Aorta (tissue), 5 donors: ENCODE measurements at regions not wholly inside any gene's neighbourhood (a gene's known extent, or its start where the extent isn't known, plus 50 kb on each side); places are given as distances from the start of the nearest gene placed in this dataset.
A peak's percentile ranks its signal among the peaks of the same experiment; 100 is the strongest.

Source experiments
- ATAC-seq: fragments of 200-7000 bp; cut with Tn5 transposase; one replicate; pipeline ENCODE4 v1.9.1; 2022; ENCODE audit warnings: moderate library complexity; ENCODE audit not compliant: low FRiP score
- DNase-seq, 2 donors: peaks; one replicate each; pipeline ENCODE4 v3.0.0-alpha.2; 2020
- H3K27ac ChIP-seq, 2 donors: one replicate each; pipeline ENCODE4 v1.5.1; 2013; ENCODE audit warnings: low read length in 2 of 2, mild to moderate bottlenecking in 2 of 2, moderate library complexity in 2 of 2, control low read depth in 1 of 2, inconsistent platforms in 1 of 2, low read depth in 1 of 2
- H3K27me3 ChIP-seq, 2 donors: one replicate each; pipeline ENCODE4 v1.6.1; 2013; ENCODE audit warnings: control low read depth in 1 of 2, low read length in 1 of 2, mild to moderate bottlenecking in 1 of 2, moderate library complexity in 1 of 2; ENCODE audit not compliant: insufficient read depth in 2 of 2, control insufficient read depth in 1 of 2
- H3K36me3 ChIP-seq, 2 donors: one replicate each; pipeline ENCODE4 v1.6.1; 2013; ENCODE audit warnings: control low read depth in 1 of 2, low read length in 1 of 2, mild to moderate bottlenecking in 1 of 2; ENCODE audit not compliant: insufficient read depth in 2 of 2, control insufficient read depth in 1 of 2
- H3K4me1 ChIP-seq, 2 donors: one replicate each; pipeline ENCODE4 v1.6.1; 2013; ENCODE audit warnings: low read length in 2 of 2, control low read depth in 1 of 2, mild to moderate bottlenecking in 1 of 2, moderate library complexity in 1 of 2; ENCODE audit not compliant: insufficient read depth in 2 of 2, control insufficient read depth in 1 of 2
- H3K4me3 ChIP-seq, 2 donors: one replicate each; pipeline ENCODE4 v1.5.1; 2013; ENCODE audit warnings: low read length in 2 of 2, control low read depth in 1 of 2, mild to moderate bottlenecking in 1 of 2
- H3K9me3 ChIP-seq: one replicate; pipeline ENCODE4 v1.6.1; 2013; ENCODE audit warnings: mild to moderate bottlenecking, low read length; ENCODE audit not compliant: control insufficient read depth
- WGBS, 2 donors: extraction: QIAGEN DNeasy Blood & Tissue Kit; methylation state at CpG; one replicate each; pipeline ENCODE4 v1.1.7; 2013; 5-methylcytosine and 5-hydroxymethylcytosine counted together
- intact Hi-C, 2 donors: fragments of 100-400 bp; cut with DNase I; formaldehyde crosslinking; loops; one replicate each; pipeline versions ENCODE4 v1.14.2 to v1.15.0; 2022
- donor health status: healthy with polysubstance abuse.
- donor health status: Bipolar disorder and iron deficiency.
- donor health status: DM: no; HTN: no; CAD: no.
- donor health status: DM: no; HTN: no; CAD: no.
- donor health status: DM: yes; HTN: yes; CAD: no.

DNA sequence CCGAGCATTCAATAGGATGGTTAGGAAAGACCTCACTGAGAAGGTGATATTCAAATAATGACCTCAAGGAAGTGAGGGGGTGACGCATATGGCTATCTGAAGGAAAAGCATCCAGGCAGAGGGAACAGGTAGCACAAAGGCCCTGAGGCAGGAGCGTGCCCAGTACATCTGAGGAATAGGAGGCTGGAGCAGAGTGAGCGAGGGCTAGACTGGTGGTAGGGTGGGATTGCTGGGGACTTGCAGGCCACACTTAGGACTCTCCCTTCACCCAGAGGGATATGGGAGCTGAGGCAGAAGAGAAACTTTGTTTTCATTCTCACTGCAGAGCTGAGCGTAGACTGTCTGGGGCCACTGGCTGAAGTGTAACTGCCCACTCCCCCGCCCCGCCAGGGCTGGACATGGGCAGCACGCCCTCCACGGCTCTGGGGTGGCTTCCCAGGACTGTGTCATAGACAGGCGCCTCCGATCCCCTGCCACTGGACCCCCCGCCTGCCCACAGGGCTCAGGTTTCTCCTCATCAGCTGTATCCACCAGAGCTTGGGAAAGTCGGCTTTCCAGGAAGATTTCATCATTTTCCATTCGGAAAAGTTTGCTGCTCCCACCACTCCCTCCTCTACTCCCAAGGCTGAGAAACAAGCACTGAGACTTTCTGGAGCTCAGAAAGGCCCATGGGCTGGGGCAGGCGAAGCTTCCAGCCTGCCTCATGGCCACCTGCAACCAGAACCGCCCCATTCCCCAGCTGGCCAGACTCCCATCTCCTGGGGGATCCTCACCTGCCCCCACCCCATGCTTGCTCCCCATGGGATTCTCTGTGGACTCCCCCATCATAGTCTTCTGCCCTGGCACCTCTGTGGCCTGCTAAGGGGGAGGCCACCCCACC lies 142.6 kb downstream of the MRPL14 start:
- no peaks in the 10 kb centered on the region for H3K27me3 ChIP-seq
- H3K27ac ChIP-seq, result no peak overlapping the region
- peak; percentile 63 for ATAC-seq
- H3K36me3 ChIP-seq, result no peaks in the 10 kb centered on the region
- 94% methylated on average over 16 of the region's 16 CpGs for WGBS, 2 donors
- intact Hi-C loops, result no loop called here
- no peak overlapping the region for H3K4me3 ChIP-seq
- peak; percentile 72 to 80 for DNase-seq
- H3K4me1 ChIP-seq, result no peaks in the 10 kb centered on the region
- no peaks in the 10 kb centered on the region for H3K9me3 ChIP-seq

DNA sequence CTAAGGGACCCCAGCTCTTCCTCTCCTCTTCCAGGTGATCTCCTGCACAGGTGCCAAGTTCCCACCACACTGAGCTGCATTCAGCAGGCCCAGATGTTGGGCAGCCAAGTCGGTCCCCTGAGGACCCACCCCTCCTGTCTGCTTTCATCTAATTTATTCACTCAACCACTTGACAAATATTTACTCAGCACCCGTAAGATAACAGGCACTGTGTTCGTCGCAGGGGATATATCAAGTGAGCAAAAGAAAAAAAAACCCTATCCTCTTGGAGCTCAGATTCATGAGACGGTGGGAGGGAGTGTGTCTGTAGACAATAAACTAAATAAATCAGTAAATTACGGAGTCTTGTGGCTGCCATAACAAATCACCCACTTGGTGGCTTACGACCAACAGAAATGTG lies 143.6 kb downstream of the MRPL14 start:
- Histone ChIP-seq H3K4me1 (no peaks in the 10 kb centered on the region), H3K27me3 (no peaks in the 10 kb centered on the region), H3K27ac (no peak overlapping the region), H3K36me3 (no peaks in the 10 kb centered on the region), H3K9me3 (no peaks in the 10 kb centered on the region), H3K4me3 (no peak overlapping the region)
- intact Hi-C loops, result no loop called here
- WGBS, 2 donors, result 76 to 89% methylated on average over 7 of the region's 7 CpGs
- ATAC-seq, result no peak
- no peak for DNase-seq

DNA sequence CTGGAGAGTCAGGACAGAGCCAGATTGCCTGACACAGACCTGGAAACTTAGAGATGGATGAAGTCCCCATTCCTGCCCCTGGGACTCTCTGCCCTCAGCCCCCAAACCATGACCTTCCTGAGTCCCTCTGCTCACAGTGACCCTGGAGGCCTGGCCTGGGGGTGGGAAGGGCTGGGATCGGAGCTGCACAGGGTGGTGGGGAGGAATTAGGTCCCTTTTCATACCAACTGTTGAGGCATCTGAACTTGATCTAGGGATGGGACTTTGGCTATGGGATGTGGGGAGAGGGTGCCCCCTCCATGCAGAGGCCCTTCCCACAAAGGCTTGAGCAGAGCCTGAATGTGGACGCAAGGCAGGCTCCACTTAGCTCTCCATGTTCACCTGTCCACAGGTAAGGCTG lies 144.1 kb downstream of the MRPL14 start:
- ATAC-seq (no peak), DNase-seq (peak in 1 of 2 donors; percentile 40)
- Histone ChIP-seq H3K4me1 (no peaks in the 10 kb centered on the region), H3K4me3 (no peak overlapping the region), H3K27ac (no peak overlapping the region), H3K9me3 (no peaks in the 10 kb centered on the region), H3K36me3 (no peaks in the 10 kb centered on the region), H3K27me3 (no peaks in the 10 kb centered on the region)
- intact Hi-C loops, result no loop called here
- 49 to 89% methylated on average over 2 of the region's 2 CpGs for WGBS, 2 donors

DNA sequence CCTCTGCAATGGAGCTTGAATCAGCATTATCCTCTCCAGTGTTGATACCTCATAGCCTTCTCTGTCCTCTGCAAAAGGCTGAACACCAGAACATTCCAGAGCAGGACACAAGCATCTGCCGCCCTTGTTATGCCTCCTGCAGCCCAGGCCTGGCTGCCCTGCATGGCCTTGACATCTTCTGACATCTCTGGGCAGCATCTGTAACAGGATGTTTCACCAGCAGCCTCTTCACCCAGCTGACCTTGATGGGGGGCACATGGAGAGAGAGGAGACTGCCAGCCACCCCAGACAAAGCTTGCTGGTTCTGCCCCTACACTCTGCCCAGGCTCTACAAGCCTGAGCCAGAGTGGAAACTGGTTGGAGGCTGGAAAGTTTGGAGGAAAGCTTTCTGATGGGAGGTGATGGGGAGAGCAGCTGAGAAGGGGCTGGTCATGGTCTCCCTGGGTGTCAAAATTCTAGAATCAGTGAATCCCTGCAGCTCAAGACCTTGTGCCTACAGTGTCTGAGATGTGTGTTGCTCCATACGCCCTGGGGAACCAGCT lies 145.1 kb downstream of the MRPL14 start:
- Histone ChIP-seq H3K4me1 (no peaks in the 10 kb centered on the region), H3K36me3 (no peaks in the 10 kb centered on the region), H3K9me3 (no peaks in the 10 kb centered on the region), H3K27me3 (no peaks in the 10 kb centered on the region), H3K27ac (no peak overlapping the region), H3K4me3 (no peak overlapping the region)
- ATAC-seq (no peak), DNase-seq (no peak)
- 41 to 80% methylated on average over 2 of the region's 2 CpGs for WGBS, 2 donors
- intact Hi-C loops, result no loop called here

DNA sequence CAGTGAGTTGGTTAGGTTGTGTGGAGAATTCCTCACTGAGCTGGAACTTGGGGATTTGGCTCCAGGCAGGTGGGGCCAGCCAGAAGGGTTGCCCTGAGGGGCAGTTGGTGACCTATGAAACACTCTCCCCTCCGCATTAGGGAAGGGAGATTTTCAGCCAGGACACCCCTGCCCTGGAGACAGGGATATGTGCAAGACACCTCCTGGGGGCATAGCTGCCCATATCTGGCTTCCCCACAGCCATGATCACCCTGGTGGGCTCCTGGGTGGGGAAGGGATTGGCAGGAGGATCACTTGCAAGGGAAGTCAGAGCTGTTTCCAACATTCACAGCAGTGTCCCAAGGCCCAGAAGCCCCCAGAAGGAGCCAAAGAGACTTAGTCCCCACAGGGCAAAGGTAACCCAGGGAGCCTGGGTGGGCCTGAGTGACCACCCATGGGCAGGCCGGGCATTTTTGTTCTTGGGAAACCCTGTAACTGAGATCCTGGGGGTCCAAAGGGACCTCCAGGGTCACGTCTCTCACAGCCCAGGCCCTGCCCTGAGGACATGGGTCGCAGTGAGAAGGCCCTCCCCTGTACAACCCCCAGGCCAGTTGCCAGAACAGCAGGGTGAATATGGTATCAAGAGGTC lies 145.8 kb downstream of the MRPL14 start:
- no peak overlapping the region for H3K4me3 ChIP-seq
- no peaks in the 10 kb centered on the region for H3K27me3 ChIP-seq
- H3K4me1 ChIP-seq, result no peaks in the 10 kb centered on the region
- intact Hi-C loops, result no loop called here
- peak in 1 of 2 donors; percentile 54 for DNase-seq
- WGBS, 2 donors, result 96 to 98% methylated on average over 4 of the region's 4 CpGs
- no peaks in the 10 kb centered on the region for H3K9me3 ChIP-seq
- no peaks in the 10 kb centered on the region for H3K36me3 ChIP-seq
- no peak overlapping the region for H3K27ac ChIP-seq
- ATAC-seq, result no peak

DNA sequence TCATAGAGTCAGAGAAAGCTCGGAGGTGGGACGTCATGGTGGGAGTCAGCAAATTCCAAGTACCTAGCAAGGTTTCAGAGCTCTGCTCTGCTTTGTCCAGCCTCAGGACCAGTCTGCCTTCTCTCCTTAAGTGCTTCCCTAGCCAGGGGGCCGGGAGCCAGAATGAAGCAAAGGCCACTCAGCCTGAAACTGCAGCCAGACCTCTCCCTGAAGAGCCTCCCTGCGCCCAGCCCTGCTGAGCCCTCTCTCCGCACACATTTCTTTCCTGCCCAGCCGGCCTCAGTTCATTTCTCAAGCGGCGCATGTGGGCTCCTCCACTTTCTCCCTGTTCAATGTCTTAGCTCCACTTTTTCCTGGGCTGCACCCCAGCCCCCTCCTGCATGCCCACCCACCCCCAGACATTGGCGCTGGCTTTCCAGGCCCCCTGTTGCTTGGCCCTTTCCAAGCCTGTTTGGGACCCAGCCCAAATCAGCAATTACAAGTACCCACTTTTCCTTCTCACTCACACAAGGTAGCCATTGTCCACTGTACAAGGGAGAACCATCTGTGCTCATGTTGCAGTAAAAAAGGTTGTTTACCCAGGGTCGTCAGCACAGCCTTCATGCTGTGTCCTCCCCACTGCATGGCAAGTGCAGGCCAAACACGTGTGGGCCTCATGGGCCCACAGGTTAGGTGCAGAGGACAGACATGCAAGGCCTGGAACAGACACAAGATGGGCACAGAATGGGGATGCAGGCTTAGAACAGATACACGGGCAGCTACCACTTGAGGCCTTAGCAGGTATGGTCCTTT lies 147.1 kb downstream of the MRPL14 start:
- peak; percentile 56 for ATAC-seq
- DNase-seq, result peak; percentile 56 to 74
- Histone ChIP-seq H3K9me3 (no peaks in the 10 kb centered on the region), H3K4me1 (no peaks in the 10 kb centered on the region), H3K27me3 (no peaks in the 10 kb centered on the region), H3K4me3 (no peak overlapping the region), H3K27ac (no peak overlapping the region), H3K36me3 (no peaks in the 10 kb centered on the region)
- 77 to 90% methylated on average over 12 of the region's 12 CpGs for WGBS, 2 donors
- intact Hi-C loops, result no loop called here

DNA sequence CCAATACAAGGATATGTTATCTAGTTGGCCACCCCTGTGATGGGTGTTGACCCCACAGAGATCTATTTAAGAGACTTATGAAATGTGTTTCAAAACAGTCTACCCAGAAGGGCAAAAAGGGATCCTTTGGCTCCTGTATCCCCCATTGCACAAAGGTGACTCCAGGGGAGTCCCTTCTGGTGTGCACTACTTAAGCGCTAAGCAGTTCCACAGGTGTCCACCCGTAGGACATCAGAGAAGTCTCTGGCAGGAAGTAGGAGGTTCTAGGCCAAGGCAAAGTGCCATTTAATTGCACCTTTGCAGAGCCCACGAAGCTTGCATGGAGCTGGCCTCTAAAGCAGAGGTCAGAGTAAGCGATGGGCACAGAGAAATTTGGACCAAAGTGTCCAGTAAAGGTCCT lies 147.7 kb downstream of the MRPL14 start:
- no peak overlapping the region for H3K27ac ChIP-seq
- ATAC-seq (no peak), DNase-seq (no peak)
- intact Hi-C loops, result no loop called here
- WGBS, 2 donors, result 89 to 92% methylated on average over 4 of the region's 4 CpGs
- no peaks in the 10 kb centered on the region for H3K27me3 ChIP-seq
- H3K4me3 ChIP-seq, result no peak overlapping the region
- no peaks in the 10 kb centered on the region for H3K4me1 ChIP-seq
- H3K9me3 ChIP-seq, result no peaks in the 10 kb centered on the region
- H3K36me3 ChIP-seq, result no peaks in the 10 kb centered on the region

DNA sequence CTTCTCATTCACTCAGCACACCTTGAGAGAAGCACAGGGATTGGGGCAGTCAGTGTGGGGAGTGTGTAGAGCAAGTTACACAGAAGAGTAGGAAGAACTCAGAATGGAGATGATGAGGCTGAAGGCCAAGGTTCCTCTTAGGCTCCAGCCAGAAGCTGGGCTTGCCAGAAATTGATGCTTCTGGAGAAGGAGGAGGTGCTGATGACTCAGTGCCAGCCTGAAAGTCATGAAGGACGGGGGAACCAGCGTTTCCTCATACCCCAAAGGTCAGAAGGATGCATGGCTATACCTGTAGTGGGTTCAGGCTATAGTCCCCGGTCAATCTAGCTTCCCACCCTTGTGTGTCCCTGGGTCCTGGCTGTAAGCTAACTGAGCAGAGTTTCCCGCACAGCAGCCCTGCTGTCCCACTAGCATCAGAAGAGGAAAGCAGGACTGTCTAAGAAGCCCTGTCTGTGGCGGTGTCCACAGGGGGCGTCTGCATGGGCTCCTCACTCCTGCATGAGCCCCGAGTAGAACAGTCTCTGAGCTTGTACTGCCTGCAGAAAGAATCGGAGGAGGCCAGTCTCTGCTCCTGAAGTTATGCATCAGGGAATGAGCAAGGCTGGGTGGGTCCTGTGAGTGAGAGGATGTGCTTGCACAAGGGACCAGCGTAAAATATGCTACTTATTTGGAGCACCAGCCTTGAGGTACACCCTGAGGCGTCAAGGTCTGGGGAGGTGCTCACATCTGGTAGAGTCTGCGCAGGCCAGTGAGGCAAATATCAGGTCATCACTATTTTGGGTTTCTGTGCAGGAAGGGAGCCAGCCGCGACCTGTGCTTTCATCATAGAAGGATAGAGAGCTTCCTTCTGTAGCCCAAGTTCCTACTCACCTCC lies 148.5 kb downstream of the MRPL14 start:
- no peaks in the 10 kb centered on the region for H3K36me3 ChIP-seq
- DNase-seq, result peak; percentile 47 to 57
- no peak for ATAC-seq
- H3K9me3 ChIP-seq, result no peaks in the 10 kb centered on the region
- no peak overlapping the region for H3K27ac ChIP-seq
- 86 to 88% methylated on average over 13 of the region's 13 CpGs for WGBS, 2 donors
- no peak overlapping the region for H3K4me3 ChIP-seq
- intact Hi-C loops, result no loop called here
- no peaks in the 10 kb centered on the region for H3K27me3 ChIP-seq
- no peaks in the 10 kb centered on the region for H3K4me1 ChIP-seq
